GM19328 (cell line): ENCODE measurements at regions not wholly inside any gene's neighbourhood (a gene's known extent, or its start where the extent isn't known, plus 50 kb on each side); places are given as distances from the start of the nearest gene placed in this dataset.
"Not testable (repeated sequence)": the region's sequence is repeated elsewhere in the genome, so short reads cannot be mapped to it uniquely, and the experiment has no call there.

ENCODE experiments used
- ATAC-seq: cut with Tn5 transposase; IDR thresholded peaks from one replicate; pipeline ENCODE4 v1.9.1; 2021; ENCODE audit warnings: mild to moderate bottlenecking, moderate library complexity; ENCODE audit not compliant: unreplicated experiment

DNA sequence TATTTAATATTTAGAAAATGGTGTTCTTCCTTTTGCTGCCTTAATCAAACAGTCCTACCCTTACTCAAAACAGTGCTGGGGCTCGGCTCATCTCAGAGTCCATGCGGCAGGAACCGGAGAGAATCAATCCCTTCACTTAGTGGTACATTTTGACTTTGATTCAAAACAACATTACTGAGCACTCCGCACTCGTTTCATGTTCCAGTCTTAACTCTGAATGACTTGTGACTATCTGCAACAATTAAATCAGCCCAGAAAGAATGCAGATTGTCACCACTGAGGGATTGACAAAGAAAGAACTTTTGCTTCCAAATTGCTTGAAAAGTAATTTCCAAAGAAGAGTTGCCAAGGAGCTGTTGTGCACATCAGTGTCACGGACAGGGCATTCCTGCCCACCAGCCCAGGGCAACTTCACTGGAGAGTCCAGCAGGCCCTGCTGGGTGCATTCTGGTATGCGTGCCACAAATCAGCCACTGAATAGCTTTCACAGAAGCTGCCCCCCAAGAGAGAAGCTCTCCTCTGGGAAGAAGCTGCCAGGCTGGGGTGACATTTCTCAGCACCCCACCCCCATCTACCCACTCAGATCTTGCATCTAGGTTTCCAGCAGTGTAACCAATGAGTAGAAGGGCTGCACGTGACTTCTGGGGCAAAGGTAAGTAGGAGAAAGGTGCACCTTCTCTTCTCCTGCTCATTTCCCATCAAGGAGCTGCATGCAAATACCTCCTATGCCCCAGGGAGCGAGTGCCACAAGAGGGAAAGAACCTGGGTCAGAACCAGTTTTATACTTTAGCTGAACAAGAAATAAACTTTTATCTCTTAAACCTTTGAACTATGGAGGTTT is 84.6 kb upstream of the ATP8B1 start:
- no peak for ATAC-seq

DNA sequence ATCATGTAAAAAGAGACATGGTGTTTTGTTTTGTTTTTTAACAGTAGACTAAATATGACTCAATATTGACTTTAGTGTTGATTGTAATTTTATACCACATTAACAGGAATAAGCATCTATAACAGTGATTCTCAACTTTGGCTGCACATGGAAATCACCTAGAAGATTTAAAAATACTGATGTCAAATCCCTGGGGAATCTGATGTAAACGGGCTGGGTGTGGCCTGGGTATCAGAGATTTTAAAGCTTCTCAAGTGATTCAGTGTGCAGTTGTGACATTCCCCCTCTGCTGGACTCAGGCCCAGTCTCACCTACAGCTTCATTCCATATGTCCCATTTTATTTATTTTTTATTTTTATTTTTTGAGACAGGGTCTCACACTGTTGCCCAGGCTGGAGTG is 82.8 kb upstream of the ATP8B1 start:
- ATAC-seq: no peak

DNA sequence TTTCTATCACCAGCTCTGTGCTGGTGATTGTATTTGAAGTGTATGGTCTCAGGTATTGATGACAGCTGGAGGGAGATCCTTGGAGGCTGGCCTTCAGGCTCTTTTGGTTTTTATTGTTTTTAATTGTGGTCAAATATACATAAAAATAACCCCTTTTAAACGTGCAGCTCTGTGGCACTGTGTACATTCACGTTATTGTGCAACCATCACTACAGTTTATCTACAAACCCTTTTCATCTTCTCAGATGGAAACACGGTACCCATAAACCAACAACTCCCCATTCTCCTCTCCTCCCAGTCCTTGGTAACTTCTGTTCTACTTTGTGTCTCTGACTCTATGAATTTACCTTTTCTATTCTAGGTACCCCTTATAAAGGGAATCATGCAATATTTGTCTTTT is 79.3 kb upstream of the ATP8B1 start:
- no peak for ATAC-seq

DNA sequence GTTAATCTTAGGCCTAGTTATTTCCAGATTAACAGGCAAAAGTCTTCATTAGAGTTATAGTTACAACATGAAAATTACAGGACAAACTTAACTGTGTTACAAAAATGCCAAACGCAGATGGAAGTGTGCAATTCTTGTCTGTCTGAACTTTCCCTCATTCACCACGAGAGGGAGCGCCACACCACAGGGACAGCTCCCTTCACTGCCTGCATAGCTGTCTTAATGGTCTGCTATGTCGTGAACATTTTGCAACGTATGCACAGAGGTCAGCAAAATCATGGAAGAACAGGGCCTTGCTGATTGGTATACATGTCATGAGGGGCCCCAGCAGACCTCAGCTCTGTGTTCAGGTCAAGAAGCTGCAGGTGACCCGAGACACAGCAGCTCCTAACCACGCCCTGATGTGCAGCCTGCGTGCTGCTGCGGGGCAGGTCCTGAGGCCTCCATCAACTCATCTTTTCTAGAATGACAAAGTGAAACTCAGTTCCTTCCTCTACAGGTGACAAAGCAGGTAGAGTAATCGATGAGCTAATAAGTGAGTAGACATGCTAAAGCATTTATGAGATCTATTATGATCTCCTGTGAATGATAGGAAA is 78.8 kb upstream of the ATP8B1 start:
- ATAC-seq: no peak

DNA sequence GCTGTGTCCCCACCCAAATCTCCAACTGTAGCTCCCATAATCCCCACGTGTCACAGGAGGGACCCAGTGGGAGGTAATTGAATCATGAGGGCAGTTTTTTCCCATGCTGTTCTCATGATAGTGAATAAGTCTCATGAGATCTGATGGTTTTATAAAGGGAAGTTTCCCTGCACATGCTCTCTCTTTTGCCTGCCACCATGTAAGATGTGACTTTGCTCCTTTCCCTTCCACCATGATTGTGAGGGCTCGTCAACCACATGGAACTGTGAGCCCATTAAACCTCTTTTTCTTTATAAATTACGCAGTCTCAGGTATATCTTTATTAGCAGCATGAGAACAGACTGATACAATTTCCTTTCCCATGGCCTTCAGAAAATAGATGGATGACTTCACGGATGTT is 76.8 kb upstream of the ATP8B1 start:
- ATAC-seq: not testable (repeated sequence)

DNA sequence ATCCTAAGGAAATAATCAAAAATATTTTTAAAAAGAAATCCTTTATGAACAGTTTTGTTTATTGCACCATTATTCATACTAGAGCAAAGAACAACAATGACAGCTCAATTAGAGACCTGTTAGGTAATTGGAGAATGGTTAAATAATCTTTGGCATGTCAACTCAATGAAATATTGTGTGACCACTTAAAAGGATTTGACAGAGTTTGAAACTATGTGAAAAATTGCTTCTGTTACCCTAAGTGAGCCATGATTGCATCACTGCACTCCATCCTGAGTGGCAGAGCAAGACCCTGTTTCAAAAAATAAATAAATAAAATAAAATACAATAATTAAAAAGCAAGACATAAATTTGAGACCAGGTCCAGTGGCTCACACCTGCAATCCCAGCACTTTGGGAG is 66.1 kb upstream of the ATP8B1 start:
- ATAC-seq: no peak

DNA sequence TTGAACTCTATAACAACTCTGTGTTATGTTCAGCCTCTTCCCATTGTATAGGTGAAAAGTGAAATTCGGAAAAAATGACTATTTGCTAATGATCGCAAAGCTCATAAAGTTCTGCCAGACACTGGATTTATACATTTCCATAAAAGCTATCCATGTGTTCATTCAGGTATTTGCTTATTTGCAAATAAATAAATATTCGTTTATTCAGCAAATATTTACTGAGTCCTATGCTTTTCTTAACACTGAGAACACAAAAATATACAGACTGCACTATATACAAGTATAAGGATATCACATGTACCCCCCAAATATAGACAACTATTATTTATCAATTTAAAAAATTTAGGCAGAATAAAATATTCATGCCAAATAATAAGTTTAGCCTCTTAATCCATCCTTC is 63.2 kb upstream of the ATP8B1 start:
- no peak for ATAC-seq

DNA sequence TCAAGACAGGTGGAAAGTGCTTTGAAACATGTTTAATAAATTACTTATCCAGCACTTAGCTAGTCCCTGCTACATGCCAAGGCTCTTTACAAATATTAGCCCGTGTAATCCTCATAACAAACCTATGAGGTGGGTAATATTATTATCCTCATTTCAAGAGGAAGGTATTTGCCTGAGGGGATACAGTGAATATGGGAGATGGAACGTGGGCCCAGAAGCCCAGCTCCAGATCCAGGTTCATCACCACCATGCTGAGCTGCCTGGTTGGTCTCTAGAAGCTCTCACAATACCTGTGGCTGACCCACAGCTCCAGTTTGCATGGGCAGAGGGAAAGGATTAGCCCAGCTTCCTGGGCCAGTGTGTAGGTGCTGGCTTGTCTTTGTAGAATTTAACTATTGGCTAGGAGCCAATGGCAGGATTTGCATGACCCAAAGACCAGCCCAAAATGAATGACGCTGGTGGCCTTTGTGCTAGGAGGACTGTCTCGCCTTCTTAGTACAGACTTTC is 61.6 kb upstream of the ATP8B1 start:
- no peak for ATAC-seq

DNA sequence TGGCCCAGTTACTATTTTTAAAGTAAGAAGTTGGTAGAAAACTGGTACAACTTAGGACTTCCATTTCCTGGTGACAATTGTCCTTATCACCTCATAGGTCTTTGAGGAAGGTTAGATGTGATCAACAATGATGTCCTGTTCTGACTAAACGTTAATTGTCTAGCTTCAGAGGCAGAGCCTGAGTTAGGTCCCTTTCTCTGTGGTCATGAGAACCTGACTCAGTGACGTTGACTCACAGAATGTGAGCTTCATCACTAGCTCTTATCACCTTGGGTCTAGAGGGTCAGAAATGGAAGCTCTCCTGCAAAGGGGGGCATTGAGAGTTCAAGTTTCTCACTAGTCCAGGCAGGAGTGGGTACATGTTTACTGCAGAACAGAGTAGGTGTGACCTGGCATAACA is 60.6 kb upstream of the ATP8B1 start:
- ATAC-seq: no peak

DNA sequence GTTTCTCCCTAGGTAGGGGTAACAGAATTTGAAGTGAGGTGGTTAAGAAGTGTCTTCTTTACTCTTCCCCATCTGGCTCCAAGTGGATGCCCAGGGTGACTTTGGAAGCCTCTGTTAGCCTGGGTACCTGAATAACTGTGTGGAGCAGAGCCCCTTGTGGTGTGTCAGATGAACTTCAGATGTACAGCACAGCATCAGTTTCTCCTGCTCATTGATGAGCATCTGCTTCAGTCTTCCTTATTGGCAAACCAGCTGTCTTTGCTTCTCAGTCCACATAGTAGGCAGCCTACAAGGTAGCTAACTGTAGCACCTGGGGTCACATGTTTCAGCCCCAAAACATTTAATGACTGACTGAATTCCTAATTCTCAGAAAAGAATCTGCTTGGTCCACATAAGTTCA is 56.2 kb upstream of the ATP8B1 start:
- ATAC-seq: peak; percentile 85

DNA sequence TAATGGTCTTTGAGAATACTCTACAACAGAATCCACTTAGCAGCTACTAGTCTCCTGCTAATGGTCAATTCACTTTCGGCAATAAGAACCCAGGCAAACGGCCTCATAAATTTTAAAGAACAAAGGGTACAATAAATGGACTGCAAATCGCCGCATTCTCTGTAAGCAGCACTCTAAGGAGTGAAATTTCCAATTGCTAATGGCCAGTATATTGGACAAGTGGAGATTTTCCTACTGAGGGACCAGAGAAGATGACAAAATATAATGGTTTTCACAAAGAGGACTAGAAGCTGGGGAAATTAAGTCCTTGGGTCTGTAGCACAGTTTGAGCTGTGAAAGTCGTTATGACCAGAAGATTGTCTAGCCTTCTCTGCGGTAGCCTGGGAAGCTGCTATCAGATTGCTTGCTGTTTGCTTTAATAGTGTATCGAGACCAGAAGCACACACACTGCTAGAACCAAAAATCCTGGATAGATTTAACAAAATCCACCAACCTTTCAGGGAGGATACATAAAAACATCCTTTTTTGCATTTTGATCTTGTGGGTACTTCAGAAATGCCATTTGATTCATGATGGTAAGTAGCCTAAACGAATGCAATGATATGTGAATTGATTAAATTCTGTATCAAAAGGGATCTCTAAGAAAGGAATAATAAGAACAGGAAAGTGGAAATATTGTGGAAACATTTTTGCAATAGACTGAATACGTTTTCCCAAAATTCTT is 53.6 kb upstream of the ATP8B1 start:
- no peak for ATAC-seq

DNA sequence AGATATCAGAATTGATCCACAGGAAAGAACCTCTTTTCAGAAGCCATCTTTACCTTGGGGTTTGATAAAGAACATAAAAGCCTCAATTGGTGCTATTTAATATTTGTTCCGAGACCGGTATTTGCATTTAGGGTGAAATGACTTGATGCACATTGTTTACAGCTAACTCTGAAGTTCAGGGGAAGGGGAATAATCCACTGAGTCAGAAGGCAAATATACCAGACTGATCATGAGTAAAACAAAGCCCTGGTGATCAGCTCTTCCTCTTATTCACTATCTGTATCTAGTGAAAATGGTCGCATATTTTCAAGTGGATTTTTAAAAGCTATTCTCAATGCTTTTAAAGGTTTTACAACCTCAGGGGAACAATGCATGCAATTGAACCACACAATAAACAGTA is 53.0 kb upstream of the ATP8B1 start:
- no peak for ATAC-seq

DNA sequence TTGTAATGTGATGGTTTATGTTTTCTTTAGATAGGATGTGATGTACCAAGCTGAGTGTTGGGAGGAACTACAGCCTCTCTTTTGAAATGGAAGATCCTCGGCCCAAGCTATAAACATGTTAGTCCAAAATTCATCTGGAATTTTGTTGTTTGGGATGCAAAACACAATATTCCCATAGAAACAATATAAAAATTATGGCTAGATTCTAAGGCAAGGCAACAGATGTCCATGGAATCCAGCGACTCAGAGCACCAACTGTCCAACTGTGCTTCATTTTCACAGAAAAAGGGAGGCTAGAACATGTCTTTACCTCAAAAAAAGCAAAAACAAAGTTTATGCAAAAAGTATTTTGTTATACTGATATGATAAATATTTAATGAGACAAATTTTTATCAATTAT is 52.4 kb upstream of the ATP8B1 start:
- no peak for ATAC-seq

DNA sequence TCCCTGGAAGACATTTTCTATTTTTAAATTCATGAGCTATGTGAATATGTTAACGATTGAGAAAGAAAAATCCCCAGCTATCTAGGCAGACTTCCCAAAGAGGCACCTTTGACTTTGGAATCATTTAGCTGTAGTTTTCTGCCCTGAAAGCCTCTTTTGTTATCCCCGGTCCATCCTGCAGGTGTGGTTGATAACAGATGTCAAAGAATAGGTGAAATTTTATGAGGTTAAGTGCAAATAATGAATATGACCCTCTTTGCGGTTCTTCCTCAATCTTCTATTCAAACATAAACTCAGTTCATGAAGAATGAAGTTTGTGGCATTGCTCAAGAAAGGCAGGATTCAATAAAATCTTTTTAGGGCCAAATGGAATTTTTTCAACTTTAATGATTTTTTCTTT is 51.6 kb upstream of the ATP8B1 start:
- no peak for ATAC-seq

DNA sequence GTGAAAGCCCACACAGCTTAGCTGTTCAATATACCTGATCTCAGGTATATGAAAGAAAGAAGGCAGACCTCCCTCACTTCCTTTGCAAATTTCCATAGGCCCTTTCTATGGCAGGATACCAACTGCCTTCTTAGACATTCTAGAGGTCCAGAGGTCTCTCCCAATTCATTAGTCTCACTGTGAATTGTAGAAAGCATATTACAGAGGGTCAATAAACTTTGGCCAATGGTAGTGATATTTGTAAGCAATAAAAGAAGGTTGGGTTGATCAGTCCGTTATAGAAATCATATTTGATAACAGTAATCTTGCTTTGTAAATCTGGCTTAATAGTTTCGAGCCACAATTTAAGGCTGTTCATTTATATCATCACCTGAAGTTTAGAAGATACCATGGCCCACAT is 50.7 kb upstream of the ATP8B1 start:
- no peak for ATAC-seq

DNA sequence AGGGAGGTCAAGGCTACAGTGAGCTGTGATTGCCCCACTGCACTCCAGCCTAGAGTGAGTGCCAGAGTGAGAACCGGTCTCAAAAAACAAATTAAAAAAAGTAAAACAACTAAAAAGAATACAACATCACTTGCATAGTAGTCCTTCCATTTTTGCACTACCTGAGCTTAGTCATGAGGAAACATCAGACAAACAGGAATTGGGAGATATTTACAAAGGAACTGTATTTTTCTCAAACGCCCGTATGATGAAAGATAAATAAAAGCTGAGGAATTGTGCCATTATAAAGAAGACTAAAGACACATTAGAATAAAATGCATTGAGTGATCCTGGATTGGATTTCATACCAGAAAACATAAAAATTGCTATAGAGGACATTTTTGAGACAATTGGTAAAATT is 50.0 kb upstream of the ATP8B1 start:
- ATAC-seq: no peak
